HEK293T (cell line): ENCODE measurements at regions not wholly inside any gene's neighbourhood (a gene's known extent, or its start where the extent isn't known, plus 50 kb on each side); places are given as distances from the start of the nearest gene placed in this dataset.

Source experiments
- CTCF ChIA-PET: fragments of 350-600 bp; formaldehyde crosslinking; extraction: SDS; loops from one replicate; lab custom pipeline; 2021; ENCODE audit warnings: antibody characterized with exemption, inconsistent platforms; lab: Yijun Ruan, JAX
- POLR2A ChIA-PET: fragments of 350-600 bp; formaldehyde crosslinking; extraction: SDS; loops from one replicate; lab custom pipeline; 2020; ENCODE audit warnings: antibody characterized with exemption, inconsistent platforms; lab: Yijun Ruan, JAX
- DNase-seq: peaks from one replicate; pipeline ENCODE4 v3.0.0; 2012; ENCODE audit warnings: mixed read lengths; ENCODE audit errors: extremely low spot score
- ARNT ChIP-seq: fragments of 450-650 bp; IDR thresholded peaks from 2 replicates; pipeline ENCODE4 v1.6.1; 2017; ENCODE audit warnings: mild to moderate bottlenecking
- BHLHE40 ChIP-seq: fragments of 450-650 bp; IDR thresholded peaks from 2 replicates; pipeline ENCODE4 v1.6.1; 2016; ENCODE audit warnings: mild to moderate bottlenecking, moderate library complexity, borderline replicate concordance
- CTBP1 ChIP-seq: fragments of 450-650 bp; IDR thresholded peaks from 2 replicates; pipeline ENCODE4 v1.6.1; 2016; ENCODE audit warnings: borderline replicate concordance
- ELF4 ChIP-seq: fragments of 450-650 bp; IDR thresholded peaks from 2 replicates; pipeline ENCODE4 v1.6.1; 2017; ENCODE audit warnings: antibody characterized with exemption
- FOXA1 ChIP-seq: fragments of 450-650 bp; IDR thresholded peaks from 2 replicates; pipeline ENCODE4 v1.6.1; 2016; ENCODE audit warnings: mild to moderate bottlenecking
- FOXK2 ChIP-seq: fragments of 450-650 bp; IDR thresholded peaks from 2 replicates; pipeline ENCODE4 v1.6.1; 2016; ENCODE audit warnings: mild to moderate bottlenecking
- FOXM1 ChIP-seq: fragments of 450-650 bp; IDR thresholded peaks from 2 replicates; pipeline ENCODE4 v1.6.1; 2017; ENCODE audit warnings: mild to moderate bottlenecking, borderline replicate concordance
- HDGF ChIP-seq: fragments of 450-650 bp; IDR thresholded peaks from 2 replicates; pipeline ENCODE4 v1.6.1; 2017; ENCODE audit warnings: antibody characterized with exemption, borderline replicate concordance
- L3MBTL2 ChIP-seq: fragments of 450-650 bp; conservative IDR thresholded peaks from 2 replicates; pipeline ENCODE4 v1.6.1; 2016; ENCODE audit warnings: mild to moderate bottlenecking
- LEF1 ChIP-seq: fragments of 450-650 bp; IDR thresholded peaks from 2 replicates; pipeline ENCODE4 v1.6.1; 2017; ENCODE audit warnings: mild to moderate bottlenecking, borderline replicate concordance
- NFRKB ChIP-seq: fragments of 450-650 bp; IDR thresholded peaks from 2 replicates; pipeline ENCODE4 v1.6.1; 2016; ENCODE audit warnings: mild to moderate bottlenecking, moderate library complexity
- SP1 ChIP-seq: fragments of 450-650 bp; IDR thresholded peaks from 2 replicates; pipeline ENCODE4 v1.6.1; 2017
- SUZ12 ChIP-seq: fragments of 450-650 bp; IDR thresholded peaks from 2 replicates; pipeline ENCODE4 v1.6.1; 2016; ENCODE audit warnings: mild to moderate bottlenecking
- TARDBP ChIP-seq: fragments of 450-650 bp; IDR thresholded peaks from 2 replicates; pipeline ENCODE4 v1.6.1; 2016
- ZNF384 ChIP-seq: fragments of 450-650 bp; IDR thresholded peaks from 2 replicates; pipeline ENCODE4 v1.6.1; 2016
- TF ChIP-seq, protein P1 (sequence below): fragments of 450-650 bp; IDR thresholded peaks from 2 replicates; pipeline ENCODE4 v1.6.1; 2016

GRCh38 chr12:21993438-21993981 is 52.3 kb upstream of the ABCC9 start:
- TF ChIP-seq ARNT = no peak
- no peak for TF ChIP-seq ELF4
- no peak for TF ChIP-seq LEF1
- no peak for TF ChIP-seq NFRKB
- TF ChIP-seq TARDBP = no peak
- no peak for TF ChIP-seq BHLHE40
- TF ChIP-seq FOXK2 = no peak
- TF ChIP-seq CTBP1 = no peak
- TF ChIP-seq, protein P1, sequence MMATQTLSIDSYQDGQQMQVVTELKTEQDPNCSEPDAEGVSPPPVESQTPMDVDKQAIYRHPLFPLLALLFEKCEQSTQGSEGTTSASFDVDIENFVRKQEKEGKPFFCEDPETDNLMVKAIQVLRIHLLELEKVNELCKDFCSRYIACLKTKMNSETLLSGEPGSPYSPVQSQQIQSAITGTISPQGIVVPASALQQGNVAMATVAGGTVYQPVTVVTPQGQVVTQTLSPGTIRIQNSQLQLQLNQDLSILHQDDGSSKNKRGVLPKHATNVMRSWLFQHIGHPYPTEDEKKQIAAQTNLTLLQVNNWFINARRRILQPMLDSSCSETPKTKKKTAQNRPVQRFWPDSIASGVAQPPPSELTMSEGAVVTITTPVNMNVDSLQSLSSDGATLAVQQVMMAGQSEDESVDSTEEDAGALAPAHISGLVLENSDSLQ = no peak
- no peak for TF ChIP-seq ZNF384
- TF ChIP-seq HDGF = no peak
- no peak for TF ChIP-seq SP1
- TF ChIP-seq L3MBTL2 = no peak
- POLR2A ChIA-PET = no interaction called here
- CTCF ChIA-PET = no interaction called here
- DNase-seq = no peak

DNA sequence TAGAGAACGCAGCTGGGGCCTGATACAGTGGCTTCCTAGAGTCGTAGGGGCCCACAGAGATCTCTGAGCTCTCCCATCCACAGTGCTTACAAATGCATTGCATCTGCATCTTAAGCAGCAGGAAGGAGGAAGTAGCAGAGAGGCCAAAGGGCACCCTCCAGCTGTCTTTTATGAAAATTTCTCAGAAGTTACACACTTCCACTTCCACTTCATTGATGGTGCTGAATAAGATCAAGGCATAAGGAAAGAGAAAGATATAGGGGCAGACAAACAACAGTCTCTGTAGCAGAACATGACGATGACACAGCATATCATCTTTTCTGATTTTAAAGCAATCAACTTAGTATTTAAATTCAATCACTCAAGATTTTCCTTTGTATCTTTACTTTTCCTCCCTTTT is 51.6 kb upstream of the ABCC9 start:
- ChIA-PET CTCF (interaction anchor here (0.5 kb wide), 1 partner anchor 300 kb away, joined by 3 read pairs; no protein-coding TSS in a partner anchor), POLR2A (no interaction called here)
- TF ChIP-seq BHLHE40 (no peak), ELF4 (no peak), LEF1 (no peak)
- TF ChIP-seq, protein P1 = no peak
- no peak for DNase-seq

DNA sequence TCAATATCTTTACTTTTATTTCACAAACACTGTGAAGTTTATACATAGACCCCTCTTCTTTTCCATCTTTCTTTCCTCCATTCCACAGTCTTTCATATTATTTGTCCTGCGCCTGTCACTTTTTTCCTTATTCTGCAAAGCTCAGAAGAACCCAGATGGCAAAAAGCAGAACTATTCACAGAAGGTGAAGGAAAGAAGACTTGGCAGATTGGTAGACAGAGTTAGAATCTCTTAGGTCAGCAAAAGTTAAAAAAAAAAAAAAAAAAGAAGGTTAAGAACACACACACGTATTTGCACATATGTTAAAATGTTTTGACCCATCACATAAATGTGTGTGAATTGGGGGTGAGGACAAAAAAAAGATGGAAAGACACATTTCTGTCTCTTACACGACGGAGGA is 50.3 kb upstream of the ABCC9 start:
- ChIA-PET POLR2A (no interaction called here), CTCF (interaction anchor here (0.6 to 3.3 kb wide), 2 partner anchors 218 to 447 kb away, joined by 3 to 14 read pairs; partner anchors contain the start of gene KCNJ8)
- no peak for TF ChIP-seq NFRKB
- TF ChIP-seq ELF4 = no peak
- TF ChIP-seq FOXM1 = no peak
- no peak for TF ChIP-seq BHLHE40
- no peak for TF ChIP-seq ARNT
- TF ChIP-seq LEF1 = no peak
- TF ChIP-seq, protein P1 = no peak
- TF ChIP-seq SP1 = no peak
- TF ChIP-seq HDGF = no peak
- TF ChIP-seq CTBP1 = no peak
- no peak for TF ChIP-seq ZNF384
- TF ChIP-seq L3MBTL2 = no peak
- TF ChIP-seq FOXK2 = no peak
- no peak for TF ChIP-seq SUZ12
- no peak for TF ChIP-seq FOXA1
- DNase-seq = no peak
